IMR-90 (cell line): ENCODE measurements at regions not wholly inside any gene's neighbourhood (a gene's known extent, or its start where the extent isn't known, plus 50 kb on each side); places are given as distances from the start of the nearest gene placed in this dataset.

Experiments
- BHLHE40 ChIP-seq: fragments of 150-350 bp; IDR thresholded peaks from 2 replicates; pipeline ENCODE4 v1.6.1; 2016; ENCODE audit warnings: mild to moderate bottlenecking, low read depth, low read length
- CTCF ChIP-seq: conservative IDR thresholded peaks from 2 replicates; pipeline ENCODE4 v1.5.1; 2012; ENCODE audit warnings: mild to moderate bottlenecking, low read depth, low read length, improper control_type of control experiment
- MXI1 ChIP-seq: IDR thresholded peaks from 2 replicates; pipeline ENCODE4 v1.6.1; 2012; ENCODE audit warnings: low read depth, mild to moderate bottlenecking, low read length, moderate library complexity, borderline replicate concordance
- POLR2A ChIP-seq: IDR thresholded peaks from 2 replicates; pipeline ENCODE4 v1.6.1; 2012; ENCODE audit warnings: mild to moderate bottlenecking, low read depth, low read length
- RAD21 ChIP-seq: IDR thresholded peaks from 2 replicates; pipeline ENCODE4 v1.6.1; 2012; ENCODE audit warnings: low read length, improper control_type of control experiment
- SMC3 ChIP-seq: fragments of 150-350 bp; IDR thresholded peaks from 2 replicates; pipeline ENCODE4 v1.6.1; 2016; ENCODE audit warnings: low read depth, mild to moderate bottlenecking, antibody characterized with exemption, low read length, moderate library complexity

- TF ChIP-seq BHLHE40 (no peak), CTCF (no peak), POLR2A (no peak), RAD21 (no peak), MXI1 (no peak), SMC3 (no peak)
These were observed 1156.7 kb downstream of the FAM133A start for GRCh38 chrX:94830717-94831116.
